ENCODE measurements at regions not wholly inside any gene's neighbourhood (a gene's known extent, or its start where the extent isn't known, plus 50 kb on each side); places are given as distances from the start of the nearest gene placed in this dataset.

- TF ChIP-seq CTCF (conservative IDR thresholded peaks at IDR 0.05), result no peak
- TF ChIP-seq EZH2 (IDR thresholded peaks at IDR 0.05; ENCODE audit: low read depth), result no peak
Measured at GRCh38 chr1:106435269-106435668, 621.2 kb upstream of the PRMT6 start.

Measured in PC-9 (cell line).